ENCODE measurements at regions not wholly inside any gene's neighbourhood (a gene's known extent, or its start where the extent isn't known, plus 50 kb on each side); places are given as distances from the start of the nearest gene placed in this dataset.

- TF ChIP-seq GATA3 (IDR thresholded peaks at IDR 0.05; ENCODE audit: low read depth, low read length) (no peak), GATA2 (IDR thresholded peaks at IDR 0.05; ENCODE audit: low read depth, low read length) (no peak)
Observed at GRCh38 chr21:41011951-41012366, 156.0 kb upstream of the BACE2 start.

Data from SH-SY5Y (cell line).